ENCODE measurements at regions not wholly inside any gene's neighbourhood (a gene's known extent, or its start where the extent isn't known, plus 50 kb on each side); places are given as distances from the start of the nearest gene placed in this dataset.

GRCh38 chr4:26248647-26249046 is 72.2 kb upstream of the RBPJ start:
- TF ChIP-seq POLR2AphosphoS5 (IDR thresholded peaks at IDR 0.05; ENCODE audit: borderline replicate concordance, low read depth, low read length) (no peak), EZH2 (IDR thresholded peaks at IDR 0.05) (no peak), FOXP2 (optimal IDR thresholded peaks at IDR 0.05; ENCODE audit: control extremely low read depth, extremely low read length, insufficient read depth) (no peak)
